ENCODE measurements at regions not wholly inside any gene's neighbourhood (a gene's known extent, or its start where the extent isn't known, plus 50 kb on each side); places are given as distances from the start of the nearest gene placed in this dataset.

- TF ChIP-seq CTCF (IDR thresholded peaks at IDR 0.05) (no peak), POLR2A (IDR thresholded peaks at IDR 0.05) (no peak), POLR2AphosphoS5 (IDR thresholded peaks at IDR 0.05) (no peak)
These were observed 442.4 kb upstream of the FOXG1 start for GRCh38 chr14:28323951-28324741.
